ENCODE measurements at regions not wholly inside any gene's neighbourhood (a gene's known extent, or its start where the extent isn't known, plus 50 kb on each side); places are given as distances from the start of the nearest gene placed in this dataset.
A peak's percentile ranks its signal among the peaks of the same experiment; 100 is the strongest.
"Not testable (repeated sequence)": the region's sequence is repeated elsewhere in the genome, so short reads cannot be mapped to it uniquely, and the experiment has no call there.

GRCh38 chr17:31788571-31788946 lies 70.5 kb downstream of the COPRS start:
- H3K4me3 ChIP-seq (ENCODE audit: low read depth, low read length) = no peak overlapping the region

GRCh38 chr17:31787857-31788570 lies 71.0 kb downstream of the COPRS start:
- DNase-seq (ENCODE audit: low read depth) = peak; percentile 55

More at GRCh38 chr17:31788571-31788946, 70.5 kb downstream of the COPRS start:
- in situ Hi-C loops (cut with HindIII; ENCODE audit: low sequenced_read_pairs) = no loop called here
- no peak for TF ChIP-seq CTCF (IDR thresholded peaks at IDR 0.05; ENCODE audit: low read depth, low read length, missing control alignments)
- DNase-seq (ENCODE audit: low read depth) = no peak

GRCh38 chr17:31786796-31787481 lies 72.1 kb downstream of the COPRS start:
- in situ Hi-C loops (cut with HindIII; ENCODE audit: low sequenced_read_pairs) = no loop called here
- no peak for DNase-seq (ENCODE audit: low read depth)
- no peak overlapping the region for H3K4me3 ChIP-seq (ENCODE audit: low read depth, low read length)
- no peak for TF ChIP-seq CTCF (IDR thresholded peaks at IDR 0.05; ENCODE audit: low read depth, low read length, missing control alignments)

More at GRCh38 chr17:31787857-31788570, 71.0 kb downstream of the COPRS start:
- TF ChIP-seq CTCF (IDR thresholded peaks at IDR 0.05; ENCODE audit: low read depth, low read length, missing control alignments) = no peak
- in situ Hi-C loops (cut with HindIII; ENCODE audit: low sequenced_read_pairs) = no loop called here
- H3K4me3 ChIP-seq (ENCODE audit: low read depth, low read length) = no peak overlapping the region

- no peak overlapping the region for H3K4me3 ChIP-seq (ENCODE audit: low read depth, low read length)
- no peak for TF ChIP-seq CTCF (IDR thresholded peaks at IDR 0.05; ENCODE audit: low read depth, low read length, missing control alignments)
- DNase-seq (ENCODE audit: low read depth) = no peak
- in situ Hi-C loops (cut with HindIII; ENCODE audit: low sequenced_read_pairs) = no loop called here
These were observed 78.6 kb downstream of the COPRS start for GRCh38 chr17:31780483-31780882.

GRCh38 chr17:31778523-31778922 lies 80.5 kb downstream of the COPRS start:
- TF ChIP-seq CTCF (IDR thresholded peaks at IDR 0.05; ENCODE audit: low read depth, low read length, missing control alignments) = no peak
- in situ Hi-C loops (cut with HindIII; ENCODE audit: low sequenced_read_pairs) = no loop called here
- no peak overlapping the region for H3K4me3 ChIP-seq (ENCODE audit: low read depth, low read length)
- no peak for DNase-seq (ENCODE audit: low read depth)

- DNase-seq (ENCODE audit: low read depth); H3K4me3 ChIP-seq (ENCODE audit: low read depth, low read length); in situ Hi-C loops (cut with HindIII; ENCODE audit: low sequenced_read_pairs): not testable (repeated sequence)
These were observed 87.7 kb downstream of the COPRS start for GRCh38 chr17:31771328-31771727.

- not testable (repeated sequence) for H3K4me3 ChIP-seq (ENCODE audit: low read depth, low read length); DNase-seq (ENCODE audit: low read depth)
These were observed 88.5 kb downstream of the COPRS start for GRCh38 chr17:31770501-31770900.

GRCh38 chr17:31761836-31762510 lies 97.1 kb downstream of the COPRS start:
- H3K4me3 ChIP-seq (ENCODE audit: low read depth, low read length); in situ Hi-C loops (cut with HindIII; ENCODE audit: low sequenced_read_pairs); DNase-seq (ENCODE audit: low read depth): not testable (repeated sequence)

More at GRCh38 chr17:31770501-31770900, 88.5 kb downstream of the COPRS start:
- in situ Hi-C loops (cut with HindIII; ENCODE audit: low sequenced_read_pairs) = not testable (repeated sequence)
